C4-2B (cell line): ENCODE measurements at regions not wholly inside any gene's neighbourhood (a gene's known extent, or its start where the extent isn't known, plus 50 kb on each side); places are given as distances from the start of the nearest gene placed in this dataset.
"Not testable (repeated sequence)": the region's sequence is repeated elsewhere in the genome, so short reads cannot be mapped to it uniquely, and the experiment has no call there.

ENCODE experiments used
- ZFX ChIP-seq: fragments of 450-650 bp; IDR thresholded peaks from 2 replicates; pipeline ENCODE4 v1.6.1; 2017
- TF ChIP-seq, protein P1 (sequence below): fragments of 450-650 bp; conservative IDR thresholded peaks from 2 replicates; pipeline ENCODE4 v1.5.1; 2017; ENCODE audit warnings: mild to moderate bottlenecking

DNA sequence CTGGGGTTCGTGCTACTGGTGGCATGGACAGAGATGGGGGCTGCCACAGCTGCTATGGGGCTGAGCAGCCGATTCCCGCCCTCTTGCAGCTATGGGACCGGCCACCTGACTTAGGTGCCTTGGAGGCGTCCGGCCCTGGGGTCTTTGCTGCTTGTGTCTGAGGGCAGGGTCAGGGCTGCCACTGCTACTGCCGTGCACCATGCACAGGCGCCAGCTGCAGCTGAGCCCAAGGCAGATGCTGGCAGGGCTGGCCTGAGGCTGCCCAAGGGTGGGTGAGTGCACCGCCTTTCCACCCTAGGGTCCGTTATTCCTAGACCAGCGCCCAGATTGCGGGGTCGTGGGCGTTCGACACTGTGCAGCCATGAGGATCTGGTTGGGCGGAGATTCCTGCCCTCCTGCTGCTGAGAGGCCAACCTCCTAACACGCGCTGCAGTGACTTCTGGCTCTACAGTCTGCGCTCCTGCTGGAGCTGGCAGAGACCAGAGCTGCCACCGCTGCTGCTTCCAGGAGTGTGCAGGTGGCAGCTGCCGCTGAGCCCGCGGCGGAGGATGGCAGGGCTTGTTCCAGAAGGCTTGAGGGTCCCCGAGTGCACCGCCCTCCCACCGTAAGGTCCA, 87.0 kb downstream of the POTEM start:
- TF ChIP-seq, protein P1, sequence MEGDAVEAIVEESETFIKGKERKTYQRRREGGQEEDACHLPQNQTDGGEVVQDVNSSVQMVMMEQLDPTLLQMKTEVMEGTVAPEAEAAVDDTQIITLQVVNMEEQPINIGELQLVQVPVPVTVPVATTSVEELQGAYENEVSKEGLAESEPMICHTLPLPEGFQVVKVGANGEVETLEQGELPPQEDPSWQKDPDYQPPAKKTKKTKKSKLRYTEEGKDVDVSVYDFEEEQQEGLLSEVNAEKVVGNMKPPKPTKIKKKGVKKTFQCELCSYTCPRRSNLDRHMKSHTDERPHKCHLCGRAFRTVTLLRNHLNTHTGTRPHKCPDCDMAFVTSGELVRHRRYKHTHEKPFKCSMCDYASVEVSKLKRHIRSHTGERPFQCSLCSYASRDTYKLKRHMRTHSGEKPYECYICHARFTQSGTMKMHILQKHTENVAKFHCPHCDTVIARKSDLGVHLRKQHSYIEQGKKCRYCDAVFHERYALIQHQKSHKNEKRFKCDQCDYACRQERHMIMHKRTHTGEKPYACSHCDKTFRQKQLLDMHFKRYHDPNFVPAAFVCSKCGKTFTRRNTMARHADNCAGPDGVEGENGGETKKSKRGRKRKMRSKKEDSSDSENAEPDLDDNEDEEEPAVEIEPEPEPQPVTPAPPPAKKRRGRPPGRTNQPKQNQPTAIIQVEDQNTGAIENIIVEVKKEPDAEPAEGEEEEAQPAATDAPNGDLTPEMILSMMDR, result not testable (repeated sequence)
- TF ChIP-seq ZFX, result not testable (repeated sequence)
